Activated naive CD4-positive, alpha-beta T cell treated with anti-CD3 and anti-CD28 coated beads for 36 hours (primary cell): ENCODE measurements at regions not wholly inside any gene's neighbourhood (a gene's known extent, or its start where the extent isn't known, plus 50 kb on each side); places are given as distances from the start of the nearest gene placed in this dataset.
"Not testable (repeated sequence)": the region's sequence is repeated elsewhere in the genome, so short reads cannot be mapped to it uniquely, and the experiment has no call there.

ENCODE experiments used
- CTCF ChIA-PET: fragments of 350-600 bp; sonication (Branson Sonifier 250); formaldehyde crosslinking; loops from one replicate; lab custom pipeline; 2021; ENCODE audit warnings: antibody characterized with exemption; lab: Charles Lee
- DNase-seq: peaks from one replicate; pipeline ENCODE4 v3.0.0-alpha.2; 2020
- H3K27ac Mint-ChIP-seq: one replicate; pipeline ENCODE4 v1.8.0; 2021; ENCODE audit warnings: mild to moderate bottlenecking, mixed read lengths
- H3K27me3 Mint-ChIP-seq: one replicate; pipeline ENCODE4 v1.8.0; 2021; ENCODE audit warnings: low read depth, mixed read lengths
- H3K36me3 Mint-ChIP-seq: one replicate; pipeline ENCODE4 v1.8.0; 2021; ENCODE audit warnings: low read depth, mixed read lengths
- H3K4me1 Mint-ChIP-seq: one replicate; pipeline ENCODE4 v1.8.0; 2021; ENCODE audit warnings: low read depth, mixed read lengths
- H3K4me3 Mint-ChIP-seq: one replicate; pipeline ENCODE4 v1.8.0; 2021; ENCODE audit warnings: mild to moderate bottlenecking, moderate library complexity, mixed read lengths
- H3K9me3 Mint-ChIP-seq: one replicate; pipeline ENCODE4 v1.8.0; 2021; ENCODE audit warnings: mixed read lengths
- intact Hi-C: fragments of 100-400 bp; cut with micrococcal nuclease; formaldehyde crosslinking; loops from one replicate; pipeline ENCODE4 v1.15.1; 2023

DNA sequence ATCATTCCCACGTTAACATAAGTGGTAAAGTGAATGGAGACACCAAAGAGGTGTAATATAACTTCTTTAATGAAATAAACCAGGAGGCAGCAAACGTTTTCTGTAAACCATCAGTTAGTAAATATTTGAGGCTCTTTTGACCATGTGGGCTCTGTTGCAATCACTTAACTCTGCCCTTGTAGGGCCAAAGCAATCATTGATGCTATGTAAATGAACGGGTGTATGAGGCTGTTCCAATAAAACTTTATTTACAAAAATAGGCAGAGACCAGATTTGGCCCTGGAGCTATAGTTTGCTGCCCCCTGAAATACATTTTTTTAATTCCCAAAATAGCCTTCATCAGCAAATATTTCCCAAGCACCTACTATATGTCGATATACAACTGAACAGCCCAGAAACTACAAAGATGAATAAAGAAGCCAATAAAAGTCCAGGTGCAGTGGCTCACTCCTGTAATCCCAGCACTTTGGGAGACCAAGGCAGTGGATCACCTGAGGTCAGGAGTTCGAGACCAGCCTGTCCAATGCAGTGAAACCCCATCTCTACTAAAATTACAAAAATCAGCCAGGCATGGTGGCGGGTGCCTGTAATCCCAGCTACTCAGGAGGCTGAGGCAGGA lies 54.3 kb upstream of the NOMO2 start:
- H3K4me3 Mint-ChIP-seq, H3K9me3 Mint-ChIP-seq, intact Hi-C loops, DNase-seq, H3K4me1 Mint-ChIP-seq, H3K36me3 Mint-ChIP-seq, CTCF ChIA-PET, H3K27me3 Mint-ChIP-seq, H3K27ac Mint-ChIP-seq: not testable (repeated sequence)
